HG02588 (cell line): ENCODE measurements at regions not wholly inside any gene's neighbourhood (a gene's known extent, or its start where the extent isn't known, plus 50 kb on each side); places are given as distances from the start of the nearest gene placed in this dataset.
"Not testable (repeated sequence)": the region's sequence is repeated elsewhere in the genome, so short reads cannot be mapped to it uniquely, and the experiment has no call there.

ENCODE experiments used
- ATAC-seq: cut with Tn5 transposase; IDR thresholded peaks from one replicate; pipeline ENCODE4 v1.9.1; 2021; ENCODE audit warnings: mild to moderate bottlenecking, moderate library complexity; ENCODE audit not compliant: unreplicated experiment

- ATAC-seq, result peak; percentile 94
These were observed 59.1 kb downstream of the ZNF467 start for GRCh38 chr7:149714081-149714909.

GRCh38 chr7:149713731-149714068, 59.7 kb downstream of the ZNF467 start:
- ATAC-seq, result no peak

GRCh38 chr7:149713061-149713730, 60.2 kb downstream of the ZNF467 start:
- no peak for ATAC-seq

- ATAC-seq, result no peak
These were observed 65.4 kb downstream of the ZNF467 start for GRCh38 chr7:149708026-149708425.

- no peak for ATAC-seq
These were observed 65.9 kb downstream of the ZNF467 start for GRCh38 chr7:149707448-149707886.

- no peak for ATAC-seq
These were observed 67.0 kb downstream of the ZNF467 start for GRCh38 chr7:149706398-149706797.

- no peak for ATAC-seq
These were observed 68.9 kb downstream of the ZNF467 start for GRCh38 chr7:149704507-149704906.

GRCh38 chr7:149703044-149703650, 70.2 kb downstream of the ZNF467 start:
- ATAC-seq, result no peak

- ATAC-seq, result no peak
These were observed 71.7 kb downstream of the ZNF467 start for GRCh38 chr7:149701495-149702240.

- ATAC-seq, result not testable (repeated sequence)
These were observed 75.6 kb downstream of the ZNF467 start for GRCh38 chr7:149697767-149698166.

GRCh38 chr7:149696280-149696679, 77.1 kb downstream of the ZNF467 start:
- no peak for ATAC-seq

GRCh38 chr7:149692557-149692982, 80.8 kb downstream of the ZNF467 start:
- ATAC-seq, result no peak

- ATAC-seq, result no peak
These were observed 81.3 kb downstream of the ZNF467 start for GRCh38 chr7:149692056-149692455.

- ATAC-seq, result no peak
These were observed 82.5 kb downstream of the ZNF467 start for GRCh38 chr7:149690688-149691446.

- ATAC-seq, result no peak
These were observed 84.1 kb downstream of the ZNF467 start for GRCh38 chr7:149689291-149689721.

- ATAC-seq, result no peak
These were observed 84.6 kb downstream of the ZNF467 start for GRCh38 chr7:149688836-149689235.

- not testable (repeated sequence) for ATAC-seq
These were observed 85.6 kb downstream of the ZNF467 start for GRCh38 chr7:149687820-149688219.

- no peak for ATAC-seq
These were observed 86.9 kb downstream of the ZNF467 start for GRCh38 chr7:149686449-149686848.

GRCh38 chr7:149686011-149686410, 87.4 kb downstream of the ZNF467 start:
- ATAC-seq, result no peak

- ATAC-seq, result no peak
These were observed 87.9 kb downstream of the ZNF467 start for GRCh38 chr7:149685455-149685854.
